Endothelial cell of hepatic sinusoid (primary cell): ENCODE measurements at regions not wholly inside any gene's neighbourhood (a gene's known extent, or its start where the extent isn't known, plus 50 kb on each side); places are given as distances from the start of the nearest gene placed in this dataset.

Source experiments
- in situ Hi-C: cut with HindIII; loops from 2 replicates; pipeline ENCODE4 v1.10.0; 2017; ENCODE audit warnings: low sequenced_read_pairs

DNA sequence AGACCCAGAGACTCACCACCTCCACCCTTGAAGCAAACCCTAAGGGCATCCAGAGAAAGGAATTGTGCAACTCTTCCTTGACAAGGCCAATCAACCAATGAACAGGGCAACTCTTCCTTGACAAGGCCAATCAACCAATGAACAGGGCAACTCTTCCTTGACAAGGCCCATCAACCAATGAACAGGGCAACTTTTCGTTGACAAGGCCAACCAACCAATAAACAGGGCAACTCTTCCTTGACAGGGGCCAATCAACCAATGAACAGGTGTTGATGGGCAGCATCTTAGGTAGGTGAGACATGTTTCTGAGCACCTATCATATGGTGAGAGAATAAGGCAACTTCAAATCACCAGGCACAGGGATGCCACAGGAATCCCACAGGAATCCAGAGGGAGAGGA, 181.5 kb upstream of the RNF32 start:
- in situ Hi-C loops = no loop called here

GRCh38 chr7:156458011-156458410, 182.6 kb upstream of the RNF32 start:
- in situ Hi-C loops = no loop called here

DNA sequence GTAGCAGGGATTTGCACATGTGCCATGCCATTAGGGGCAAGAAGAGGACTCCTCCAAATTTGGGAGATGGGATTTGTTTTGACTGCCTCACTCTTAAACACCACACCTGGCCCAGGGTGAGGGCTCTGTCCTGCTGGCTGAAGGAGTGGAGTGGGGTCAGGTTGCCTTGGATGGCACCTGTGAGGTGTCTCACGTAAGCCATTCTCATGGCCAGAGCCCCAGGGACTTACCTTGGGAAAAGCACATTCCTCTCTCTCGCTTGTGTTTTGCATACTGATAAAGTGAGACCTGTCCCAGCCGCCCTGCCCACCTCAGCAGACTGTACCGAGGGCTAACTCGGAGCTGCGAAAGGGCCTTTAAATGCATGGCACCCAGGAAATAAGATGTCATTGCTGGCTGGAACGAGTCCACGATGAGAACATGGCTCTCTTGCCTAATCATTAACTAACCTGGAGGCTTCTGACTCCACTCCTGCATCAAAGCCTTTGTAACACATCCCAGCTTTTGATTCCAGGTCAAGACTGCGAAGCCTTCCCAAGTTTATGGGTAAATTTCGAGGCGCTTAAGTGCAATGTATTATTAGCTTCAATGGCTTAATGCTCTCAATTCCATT, 184.0 kb upstream of the RNF32 start:
- in situ Hi-C loops = no loop called here

DNA sequence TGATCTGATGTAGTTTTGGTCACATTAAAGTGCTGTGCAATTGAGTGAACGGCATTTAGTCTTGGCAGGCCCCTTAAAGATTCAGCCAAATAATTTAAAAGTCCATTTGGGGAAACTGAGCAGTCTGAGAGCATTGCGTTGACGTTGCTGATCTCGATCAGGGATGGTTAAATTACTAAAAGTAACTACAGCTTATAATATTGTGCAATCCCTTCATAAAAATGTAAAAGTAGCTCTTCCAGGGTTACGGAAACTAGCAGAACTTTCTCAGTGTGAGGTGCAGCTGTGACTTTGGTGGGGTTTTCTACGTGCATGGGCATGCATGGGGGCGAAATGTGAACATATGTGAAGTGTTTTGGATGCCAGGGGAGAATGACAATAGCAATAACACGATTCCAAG, 184.5 kb upstream of the RNF32 start:
- in situ Hi-C loops = no loop called here

DNA sequence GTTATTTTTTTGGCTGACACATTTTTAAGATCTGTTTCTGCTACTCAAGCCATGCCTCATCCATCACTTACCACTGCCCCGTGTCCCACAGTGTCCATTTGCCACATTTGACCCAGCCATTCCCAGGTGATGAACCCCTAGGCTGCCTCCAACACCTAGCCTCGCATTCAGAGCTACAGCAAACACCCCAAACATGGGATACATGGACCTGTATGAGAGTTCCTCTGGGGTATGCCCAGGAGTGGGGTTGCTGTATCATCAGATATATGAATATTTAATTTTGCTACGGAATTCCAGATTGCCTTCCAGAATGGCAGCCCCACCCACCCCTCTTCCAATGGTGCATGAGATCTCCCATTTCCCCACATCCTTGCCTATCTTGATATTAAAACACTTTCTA, 190.1 kb upstream of the RNF32 start:
- in situ Hi-C loops = no loop called here

DNA sequence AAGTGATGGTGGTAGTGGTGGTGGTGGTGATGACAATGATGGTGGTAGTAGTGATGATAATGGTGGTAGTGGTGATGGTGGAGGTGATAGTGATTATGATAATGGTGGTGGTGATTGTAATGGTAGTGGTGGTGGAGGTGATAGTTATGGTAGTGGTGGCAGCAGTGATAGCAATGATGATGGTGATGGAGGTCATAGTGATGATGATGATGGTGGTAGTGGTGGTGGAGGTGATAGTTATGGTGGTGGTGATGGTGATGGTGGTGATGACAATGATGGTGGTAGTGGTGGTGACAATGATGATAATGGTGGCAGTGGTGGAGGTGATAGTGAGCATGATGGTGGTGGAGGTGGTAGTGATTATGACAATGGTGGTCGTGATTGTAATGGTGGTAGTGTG, 191.7 kb upstream of the RNF32 start:
- in situ Hi-C loops = no loop called here

- in situ Hi-C loops = no loop called here
Observed at GRCh38 chr7:156446990-156447389, 193.6 kb upstream of the RNF32 start.

DNA sequence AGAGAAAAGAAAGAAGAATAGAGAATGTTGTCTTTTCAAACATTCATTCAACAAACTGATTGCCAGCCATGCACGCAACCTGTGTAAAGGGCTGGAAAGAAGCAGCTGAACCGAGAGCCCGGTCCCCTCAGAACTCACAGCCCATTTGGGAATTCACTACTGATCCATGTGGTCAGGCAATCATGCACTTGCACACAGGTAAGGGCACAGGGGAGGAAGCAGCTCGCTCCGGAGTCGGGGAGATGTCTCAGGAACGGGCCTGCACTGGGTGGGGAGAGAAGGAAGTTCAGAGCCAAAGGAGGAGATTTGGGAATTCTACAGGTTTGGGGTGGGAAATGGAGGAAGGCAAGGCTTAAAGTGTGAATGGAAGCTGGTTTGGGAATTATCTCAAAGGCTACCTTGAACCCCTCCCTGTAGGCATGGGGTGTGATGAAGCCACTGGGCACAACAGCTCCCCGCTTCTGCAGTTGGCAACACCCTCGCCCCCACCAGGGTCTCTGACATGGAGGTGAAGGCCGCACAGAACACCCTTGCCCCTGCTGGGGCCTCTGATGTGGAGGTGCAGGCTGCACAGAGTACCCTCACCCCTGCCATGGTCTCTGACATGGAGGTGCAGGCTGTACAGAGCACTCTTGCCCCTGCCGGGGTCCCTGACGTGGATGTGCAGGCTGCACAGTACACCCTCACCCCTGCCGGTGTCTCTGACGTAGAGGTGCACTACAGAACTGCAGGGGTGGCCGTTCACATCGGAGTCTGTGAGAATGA, 194.4 kb upstream of the RNF32 start:
- in situ Hi-C loops = no loop called here

DNA sequence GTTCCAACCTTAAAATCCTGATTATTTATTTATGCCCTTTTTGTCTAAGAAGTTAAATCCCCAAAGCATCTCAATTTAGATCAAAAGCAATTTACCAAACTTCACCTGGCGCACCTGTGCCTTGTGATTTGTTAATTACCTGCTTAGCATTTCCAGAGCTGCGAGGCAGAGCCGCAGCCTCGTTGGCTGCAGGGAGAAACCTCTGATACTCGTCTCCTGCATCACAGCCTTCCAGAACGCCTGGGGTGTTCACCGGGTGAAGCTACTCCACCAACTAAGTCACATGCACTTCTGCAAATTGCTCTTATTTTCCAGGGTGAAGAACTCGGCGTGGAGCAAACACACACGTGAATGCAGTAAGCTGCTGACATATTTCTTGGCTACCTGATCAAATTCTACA, 198.1 kb upstream of the RNF32 start:
- in situ Hi-C loops = no loop called here

DNA sequence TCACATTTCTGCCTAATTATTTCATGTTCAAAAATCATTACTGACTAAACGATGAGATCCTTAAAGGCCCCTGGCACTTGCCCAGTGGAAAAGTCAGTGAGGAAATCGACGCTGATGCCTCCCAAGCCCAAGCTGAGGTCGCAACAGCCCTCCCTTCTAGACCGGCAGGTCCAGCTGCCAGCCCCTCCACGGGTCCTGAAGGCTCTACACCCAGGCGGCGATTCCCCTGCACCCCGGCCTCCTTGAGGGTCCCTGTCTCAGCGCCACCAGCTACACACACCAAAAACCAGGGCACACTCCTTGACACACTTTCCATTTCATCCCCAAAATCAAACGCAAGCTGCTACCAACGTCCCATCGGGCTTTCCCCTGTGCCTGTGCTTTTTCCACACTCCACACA, 200.1 kb upstream of the RNF32 start:
- in situ Hi-C loops = no loop called here

DNA sequence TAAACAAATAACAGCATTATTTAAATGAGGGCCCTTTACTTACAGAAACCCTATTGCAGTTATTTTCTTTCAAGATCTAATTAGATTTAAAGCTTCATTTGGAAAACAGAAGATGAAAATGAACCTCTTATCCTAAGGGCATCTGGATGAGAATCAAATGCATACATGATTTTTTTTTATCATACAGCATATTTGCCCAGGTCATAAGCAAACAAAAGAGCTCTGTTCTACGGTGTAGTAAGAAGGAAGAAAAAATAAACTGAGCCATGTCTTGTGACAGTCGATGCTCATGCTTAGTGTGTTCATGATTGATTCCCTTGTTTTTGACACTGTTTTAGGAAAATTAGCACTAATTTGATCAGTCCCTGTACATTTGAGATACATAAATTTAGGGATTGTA, 202.6 kb upstream of the RNF32 start:
- in situ Hi-C loops = loop anchor here (5.0 kb wide), 2 partner anchors 59 to 186 kb away; no protein-coding TSS in a partner anchor

DNA sequence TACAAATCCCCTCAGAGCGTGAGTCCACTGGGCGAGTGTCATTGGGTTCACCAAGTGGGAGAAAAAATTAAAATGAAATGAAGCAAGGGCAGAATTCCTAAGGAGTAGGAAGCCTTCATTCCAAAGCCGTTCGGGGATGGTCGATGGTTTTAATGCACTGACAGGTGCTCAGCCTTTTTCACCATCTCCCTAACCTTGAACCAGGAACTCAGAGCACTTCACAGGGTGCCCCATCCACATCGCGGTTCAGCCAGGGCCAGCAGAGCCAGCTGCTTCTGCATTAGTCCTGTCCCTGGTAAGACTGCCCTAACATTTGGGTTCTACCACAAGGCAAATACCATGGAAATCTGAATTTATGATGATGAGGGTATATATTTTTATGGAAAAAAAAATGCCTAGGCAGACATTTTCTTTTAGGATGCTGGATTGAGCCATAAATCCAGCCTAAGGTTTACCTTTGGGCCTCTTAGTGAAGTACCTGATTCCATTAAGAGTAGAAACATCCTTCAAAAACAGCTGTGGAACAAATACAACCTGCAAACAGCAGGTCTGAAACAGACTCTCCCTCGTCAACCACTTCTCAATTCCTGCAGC, 203.5 kb upstream of the RNF32 start:
- in situ Hi-C loops = loop anchor here (5.0 kb wide), 2 partner anchors 60 to 185 kb away; no protein-coding TSS in a partner anchor

DNA sequence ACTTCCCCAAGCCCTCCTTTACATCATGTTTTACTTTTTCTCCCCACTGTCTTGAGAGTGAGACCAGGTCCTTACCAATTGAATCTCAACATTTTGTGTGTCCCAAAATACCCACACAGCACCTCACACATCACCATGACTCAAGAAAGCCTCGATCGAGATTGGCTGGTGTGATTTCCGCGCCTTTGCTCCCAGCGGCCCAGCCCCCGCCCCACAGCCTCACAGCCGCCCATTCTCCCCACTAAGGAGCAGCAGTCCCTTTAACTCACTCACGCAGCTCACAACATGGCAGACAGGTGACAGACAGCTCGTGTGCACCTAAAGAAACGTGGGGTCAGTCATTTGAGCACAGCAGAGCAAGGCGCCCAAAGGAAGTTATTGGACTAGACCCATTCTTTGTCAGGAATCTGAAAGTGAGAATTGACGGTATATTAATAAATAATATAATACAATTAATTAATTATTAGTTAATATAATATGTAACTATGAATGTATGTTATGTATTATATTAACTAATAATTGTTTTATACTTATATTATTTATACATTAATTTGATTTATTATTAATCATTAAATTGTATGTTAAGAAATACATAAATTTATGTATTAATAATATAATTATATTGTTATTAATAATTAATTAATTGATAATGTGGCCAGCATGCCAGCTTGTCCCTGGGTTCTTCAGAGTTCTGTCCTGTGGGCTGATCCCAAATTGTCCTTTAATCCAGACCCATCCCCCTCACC, 204.9 kb upstream of the RNF32 start:
- in situ Hi-C loops = loop anchor here (5.0 kb wide), 2 partner anchors 62 to 183 kb away; no protein-coding TSS in a partner anchor

- in situ Hi-C loops = loop anchor here (5.0 kb wide), 2 partner anchors 63 to 182 kb away; no protein-coding TSS in a partner anchor
Observed at GRCh38 chr7:156434706-156435105, 205.9 kb upstream of the RNF32 start.

- in situ Hi-C loops = no loop called here
Observed at GRCh38 chr7:156432018-156432417, 208.6 kb upstream of the RNF32 start.

DNA sequence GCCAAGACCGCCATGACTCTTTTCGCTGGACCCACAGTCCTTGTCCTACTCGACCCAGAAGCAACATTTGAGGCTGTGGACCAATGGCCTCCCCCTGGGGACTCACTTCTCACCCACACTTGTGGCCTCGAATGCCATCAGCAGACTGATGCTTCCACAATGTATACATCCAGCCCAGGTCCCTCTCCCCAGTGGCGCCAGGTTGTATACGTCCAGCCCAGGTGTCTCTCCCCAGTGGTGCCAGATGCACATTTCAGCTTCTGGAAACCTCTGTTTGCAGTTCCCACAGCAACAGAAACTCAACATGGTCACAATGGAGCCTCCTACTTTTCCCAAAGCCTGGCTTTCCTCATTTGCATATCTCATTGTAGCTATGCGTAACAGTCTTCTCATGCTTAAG, 210.5 kb upstream of the RNF32 start:
- in situ Hi-C loops = no loop called here

DNA sequence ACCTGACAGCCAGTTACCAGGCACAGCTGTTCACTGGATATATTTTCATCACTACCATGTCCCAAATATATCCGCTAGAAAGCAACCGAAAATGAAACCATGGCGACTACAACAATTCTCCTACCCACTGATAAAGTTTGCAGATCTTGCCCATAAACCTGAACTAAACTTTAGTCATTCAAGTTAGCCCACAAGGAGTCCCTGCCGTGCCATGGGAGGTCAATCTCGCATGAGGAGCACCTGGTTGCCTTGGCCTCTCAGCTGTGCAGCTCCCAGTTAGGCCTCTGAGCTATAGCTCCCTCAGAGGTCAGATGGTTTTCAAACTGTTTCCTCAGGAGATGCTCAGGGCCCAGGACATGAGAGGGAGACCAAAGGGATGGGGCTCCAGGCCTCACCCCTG, 211.1 kb upstream of the RNF32 start:
- in situ Hi-C loops = loop anchor here (10.0 kb wide), 1 partner anchor 415 kb away; no protein-coding TSS in a partner anchor

GRCh38 chr7:156423876-156424275, 216.7 kb upstream of the RNF32 start:
- in situ Hi-C loops = loop anchor here (10.0 kb wide), 1 partner anchor 409 kb away; no protein-coding TSS in a partner anchor

DNA sequence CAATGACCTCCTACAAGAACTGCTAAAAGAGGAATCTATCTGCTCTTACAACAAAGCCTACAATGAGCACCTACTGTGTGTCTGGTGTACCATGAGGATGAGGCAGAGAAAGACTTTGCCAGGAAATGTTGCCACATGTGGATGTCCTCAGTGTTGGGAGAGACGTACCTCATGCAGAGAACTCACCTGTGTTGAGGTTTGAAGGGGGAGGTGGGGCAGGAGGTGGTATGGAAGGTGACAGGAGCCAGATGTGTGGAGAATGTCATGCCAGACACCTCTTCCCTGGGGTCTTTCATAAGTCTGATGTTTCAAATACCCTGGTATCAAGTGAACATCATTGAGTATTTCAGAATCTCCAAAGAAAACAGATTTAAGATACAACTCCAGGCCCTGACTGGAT, 220.1 kb upstream of the RNF32 start:
- in situ Hi-C loops = loop anchor here (10.0 kb wide), 1 partner anchor 406 kb away; no protein-coding TSS in a partner anchor

GRCh38 chr7:156419782-156420181, 220.8 kb upstream of the RNF32 start:
- in situ Hi-C loops = loop anchor here (10.0 kb wide), 1 partner anchor 405 kb away; no protein-coding TSS in a partner anchor

DNA sequence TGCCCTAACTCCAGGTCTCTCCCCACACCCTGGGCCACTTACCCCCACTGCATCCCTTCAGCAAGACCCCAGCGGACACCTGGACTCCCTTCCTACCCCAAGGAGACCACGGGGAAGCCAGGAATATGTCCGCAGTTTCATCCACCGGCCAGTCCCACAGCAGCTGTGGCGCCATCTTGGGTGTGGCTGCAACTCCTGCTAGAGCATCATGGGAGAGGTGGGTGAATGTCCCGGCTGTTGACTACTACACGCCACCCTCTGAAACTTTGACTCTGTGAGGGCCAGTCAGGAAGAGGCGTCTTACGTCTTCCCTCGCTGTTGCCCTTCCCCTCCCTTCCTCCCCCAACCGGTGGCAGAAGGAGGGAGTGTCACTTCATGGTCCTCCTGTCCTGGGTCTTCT, 238.3 kb upstream of the RNF32 start:
- in situ Hi-C loops = no loop called here
